ENCODE measurements at regions not wholly inside any gene's neighbourhood (a gene's known extent, or its start where the extent isn't known, plus 50 kb on each side); places are given as distances from the start of the nearest gene placed in this dataset.

GRCh38 chr18:22558945-22559385, 141.2 kb upstream of the CTAGE1 start:
- DNase-seq, result peak; percentile 75 to 86
- no peaks in the 10 kb centered on the region for H3K27me3 ChIP-seq
- no peaks in the 10 kb centered on the region for H3K36me3 ChIP-seq
- peak overlapping the region; percentile 60 to 69 for H3K4me3 ChIP-seq
- intact Hi-C loops (cut with DNase I; ENCODE audit: low total_unique reads), result loop anchor here (5.0 kb wide), 1 partner anchor 87 kb away; no protein-coding TSS in a partner anchor
- no peaks in the 10 kb centered on the region for H3K9me3 ChIP-seq
- TF ChIP-seq, protein P1, sequence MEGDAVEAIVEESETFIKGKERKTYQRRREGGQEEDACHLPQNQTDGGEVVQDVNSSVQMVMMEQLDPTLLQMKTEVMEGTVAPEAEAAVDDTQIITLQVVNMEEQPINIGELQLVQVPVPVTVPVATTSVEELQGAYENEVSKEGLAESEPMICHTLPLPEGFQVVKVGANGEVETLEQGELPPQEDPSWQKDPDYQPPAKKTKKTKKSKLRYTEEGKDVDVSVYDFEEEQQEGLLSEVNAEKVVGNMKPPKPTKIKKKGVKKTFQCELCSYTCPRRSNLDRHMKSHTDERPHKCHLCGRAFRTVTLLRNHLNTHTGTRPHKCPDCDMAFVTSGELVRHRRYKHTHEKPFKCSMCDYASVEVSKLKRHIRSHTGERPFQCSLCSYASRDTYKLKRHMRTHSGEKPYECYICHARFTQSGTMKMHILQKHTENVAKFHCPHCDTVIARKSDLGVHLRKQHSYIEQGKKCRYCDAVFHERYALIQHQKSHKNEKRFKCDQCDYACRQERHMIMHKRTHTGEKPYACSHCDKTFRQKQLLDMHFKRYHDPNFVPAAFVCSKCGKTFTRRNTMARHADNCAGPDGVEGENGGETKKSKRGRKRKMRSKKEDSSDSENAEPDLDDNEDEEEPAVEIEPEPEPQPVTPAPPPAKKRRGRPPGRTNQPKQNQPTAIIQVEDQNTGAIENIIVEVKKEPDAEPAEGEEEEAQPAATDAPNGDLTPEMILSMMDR (IDR thresholded peaks at IDR 0.05), result no peak
- peak overlapping the region; percentile 92 to 93 for H3K27ac ChIP-seq
- peaks cover 0 to 33% (median 18%) of the 10 kb centered on the region in 4 donors for H3K4me1 ChIP-seq

- peak overlapping the region; percentile 92 to 93 for H3K27ac ChIP-seq
- H3K4me3 ChIP-seq, result peak overlapping the region; percentile 60 to 69
- H3K27me3 ChIP-seq, result no peaks in the 10 kb centered on the region
- H3K36me3 ChIP-seq, result no peaks in the 10 kb centered on the region
- TF ChIP-seq, protein P1 (IDR thresholded peaks at IDR 0.05), result peak in 1 of 2 experiments; percentile 37
- H3K9me3 ChIP-seq, result no peaks in the 10 kb centered on the region
- intact Hi-C loops (cut with DNase I; ENCODE audit: low total_unique reads), result loop anchor here (5.0 to 10.0 kb wide), 6 partner anchors 87 to 655 kb away; no protein-coding TSS in a partner anchor
- peaks cover 0 to 33% (median 18%) of the 10 kb centered on the region in 4 donors for H3K4me1 ChIP-seq
- DNase-seq, result peak; percentile 80 to 86
Observed at GRCh38 chr18:22559414-22560274, 141.9 kb upstream of the CTAGE1 start.

DNA sequence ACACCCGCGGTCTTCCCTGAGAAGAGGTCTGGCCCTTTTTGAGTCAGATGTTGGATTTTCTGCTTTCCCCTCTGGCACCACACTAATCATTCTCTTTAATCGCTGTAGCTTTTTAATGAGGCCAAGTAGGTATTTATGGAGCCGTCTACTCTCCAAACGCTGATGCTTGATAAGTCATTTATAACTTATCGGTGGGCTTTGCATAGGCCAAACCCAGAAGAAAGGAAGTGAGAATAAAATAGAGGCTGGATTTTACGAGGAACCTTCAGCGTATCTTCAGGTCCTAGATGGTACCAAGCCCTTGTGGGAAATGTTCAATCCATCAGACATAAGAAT, 142.5 kb upstream of the CTAGE1 start:
- TF ChIP-seq, protein P1 (IDR thresholded peaks at IDR 0.05), result no peak
- Histone ChIP-seq H3K27ac (peak overlapping the region; percentile 92 to 93), H3K9me3 (no peaks in the 10 kb centered on the region), H3K36me3 (no peaks in the 10 kb centered on the region), H3K4me3 (peak overlapping the region; percentile 60 to 69), H3K27me3 (no peaks in the 10 kb centered on the region), H3K4me1 (peaks cover 0 to 33% (median 18%) of the 10 kb centered on the region in 4 donors)
- no peak for DNase-seq
- intact Hi-C loops (cut with DNase I; ENCODE audit: low total_unique reads), result loop anchor here (5.0 to 10.0 kb wide), 5 partner anchors 175 to 655 kb away; no protein-coding TSS in a partner anchor

DNA sequence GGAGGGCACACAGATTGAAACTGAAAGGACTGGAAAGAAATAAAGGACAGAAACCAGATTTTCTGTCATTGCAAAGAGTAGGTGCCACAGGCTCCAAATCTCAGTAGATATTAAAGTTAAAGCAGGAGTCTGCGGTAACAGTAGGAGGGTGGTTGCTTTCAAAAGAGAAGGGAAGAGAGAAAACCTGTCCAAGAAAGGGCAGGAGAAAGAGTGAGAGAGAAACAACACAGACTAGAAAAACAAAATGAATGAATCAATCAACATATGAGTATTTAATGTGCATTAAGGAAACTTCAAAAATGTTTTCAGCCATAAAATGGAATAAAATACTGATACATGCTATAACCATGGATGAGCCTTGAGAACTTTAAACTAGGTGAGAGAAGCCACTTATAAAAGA, 143.1 kb upstream of the CTAGE1 start:
- Histone ChIP-seq H3K36me3 (no peaks in the 10 kb centered on the region), H3K4me1 (peaks cover 0 to 33% (median 18%) of the 10 kb centered on the region in 4 donors), H3K4me3 (peak overlapping the region; percentile 60 to 69), H3K27ac (peak overlapping the region; percentile 92 to 93), H3K9me3 (no peaks in the 10 kb centered on the region), H3K27me3 (no peaks in the 10 kb centered on the region)
- TF ChIP-seq, protein P1 (IDR thresholded peaks at IDR 0.05), result no peak
- intact Hi-C loops (cut with DNase I; ENCODE audit: low total_unique reads), result loop anchor here (5.0 to 10.0 kb wide), 5 partner anchors 176 to 656 kb away; no protein-coding TSS in a partner anchor
- no peak for DNase-seq

DNA sequence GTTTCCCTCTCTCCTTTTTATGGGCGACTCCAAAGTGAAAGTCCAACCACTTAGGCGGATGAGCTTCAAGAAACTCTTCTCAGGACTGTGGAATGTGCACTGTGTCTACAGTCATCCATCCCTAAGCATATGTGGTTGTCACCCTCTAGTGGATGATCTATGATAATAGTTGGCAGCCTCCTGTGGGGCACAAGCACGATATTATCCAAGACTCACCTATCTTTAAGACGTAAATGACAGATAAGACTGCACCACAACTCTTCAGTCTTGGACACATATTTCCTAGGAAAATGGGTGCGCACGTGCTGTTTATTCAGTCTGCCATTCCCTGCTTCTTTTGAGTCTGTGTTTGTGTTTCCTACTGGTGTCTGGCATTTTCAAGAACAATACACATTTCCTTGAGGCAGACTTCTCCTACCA, 145.5 kb upstream of the CTAGE1 start:
- H3K36me3 ChIP-seq, result no peaks in the 10 kb centered on the region
- H3K27ac ChIP-seq, result peak overlapping the region; percentile 92 to 93
- TF ChIP-seq, protein P1 (IDR thresholded peaks at IDR 0.05), result peak; percentile 73 to 86
- peaks cover 0 to 18% (median 6%) of the 10 kb centered on the region in 4 donors for H3K4me1 ChIP-seq
- peak in 1 of 2 donors; percentile 40 for DNase-seq
- no peaks in the 10 kb centered on the region for H3K27me3 ChIP-seq
- peak overlapping the region; percentile 24 to 34 for H3K4me3 ChIP-seq
- intact Hi-C loops (cut with DNase I; ENCODE audit: low total_unique reads), result loop anchor here (2.0 to 10.0 kb wide), 6 partner anchors 178 to 658 kb away; partner anchors contain the start of gene GATA6
- no peaks in the 10 kb centered on the region for H3K9me3 ChIP-seq

All from tibial artery (tissue), 4 donors.